ENCODE measurements at regions not wholly inside any gene's neighbourhood (a gene's known extent, or its start where the extent isn't known, plus 50 kb on each side); places are given as distances from the start of the nearest gene placed in this dataset.
A peak's percentile ranks its signal among the peaks of the same experiment; 100 is the strongest.

DNA sequence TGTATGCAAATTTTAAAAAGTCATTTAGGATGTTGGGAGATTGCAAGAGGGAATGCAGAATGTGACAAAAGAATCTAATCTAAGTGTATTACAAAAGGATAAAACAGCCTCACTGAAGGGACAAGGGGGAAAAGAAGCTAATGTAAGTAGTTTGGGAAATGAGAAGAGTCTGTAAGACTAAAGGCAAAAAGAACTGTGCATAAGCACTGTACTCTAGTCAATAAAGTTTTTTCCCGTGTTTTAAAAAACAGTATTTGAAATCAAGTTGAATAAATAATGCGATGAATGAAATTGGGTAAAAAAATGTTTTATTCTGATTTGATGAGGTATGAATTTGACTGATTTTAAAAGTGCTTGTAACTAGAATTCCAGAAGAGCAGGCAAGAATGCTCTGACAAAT lies 149.8 kb downstream of the VEGFA start:
- no peak for DNase-seq (ENCODE audit: low spot score)

DNA sequence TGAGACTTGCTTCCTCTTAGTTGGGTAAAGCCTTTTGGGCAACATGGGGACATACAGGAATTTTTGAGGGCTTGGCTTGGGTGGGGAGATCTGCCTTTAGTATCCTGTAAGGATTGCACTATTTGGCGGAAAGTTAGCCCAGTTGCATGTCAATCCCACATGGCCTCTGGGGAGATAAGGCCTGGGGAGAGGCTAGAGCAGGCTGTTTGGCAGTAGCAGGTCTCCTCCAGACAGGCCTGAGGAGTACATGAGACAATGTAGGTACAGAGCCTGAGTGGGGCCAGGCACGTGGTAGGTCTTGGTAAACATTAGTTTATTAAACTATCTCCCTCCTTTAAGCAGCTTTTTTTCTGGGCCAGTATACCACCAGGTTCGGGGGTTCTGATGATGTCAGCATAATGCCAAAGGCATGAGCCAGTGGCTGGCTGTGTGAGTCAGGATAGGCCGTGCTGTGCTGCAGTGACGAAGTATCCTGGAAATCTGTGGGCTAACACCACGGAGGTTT lies 147.9 kb downstream of the VEGFA start:
- DNase-seq (ENCODE audit: low spot score): no peak

DNA sequence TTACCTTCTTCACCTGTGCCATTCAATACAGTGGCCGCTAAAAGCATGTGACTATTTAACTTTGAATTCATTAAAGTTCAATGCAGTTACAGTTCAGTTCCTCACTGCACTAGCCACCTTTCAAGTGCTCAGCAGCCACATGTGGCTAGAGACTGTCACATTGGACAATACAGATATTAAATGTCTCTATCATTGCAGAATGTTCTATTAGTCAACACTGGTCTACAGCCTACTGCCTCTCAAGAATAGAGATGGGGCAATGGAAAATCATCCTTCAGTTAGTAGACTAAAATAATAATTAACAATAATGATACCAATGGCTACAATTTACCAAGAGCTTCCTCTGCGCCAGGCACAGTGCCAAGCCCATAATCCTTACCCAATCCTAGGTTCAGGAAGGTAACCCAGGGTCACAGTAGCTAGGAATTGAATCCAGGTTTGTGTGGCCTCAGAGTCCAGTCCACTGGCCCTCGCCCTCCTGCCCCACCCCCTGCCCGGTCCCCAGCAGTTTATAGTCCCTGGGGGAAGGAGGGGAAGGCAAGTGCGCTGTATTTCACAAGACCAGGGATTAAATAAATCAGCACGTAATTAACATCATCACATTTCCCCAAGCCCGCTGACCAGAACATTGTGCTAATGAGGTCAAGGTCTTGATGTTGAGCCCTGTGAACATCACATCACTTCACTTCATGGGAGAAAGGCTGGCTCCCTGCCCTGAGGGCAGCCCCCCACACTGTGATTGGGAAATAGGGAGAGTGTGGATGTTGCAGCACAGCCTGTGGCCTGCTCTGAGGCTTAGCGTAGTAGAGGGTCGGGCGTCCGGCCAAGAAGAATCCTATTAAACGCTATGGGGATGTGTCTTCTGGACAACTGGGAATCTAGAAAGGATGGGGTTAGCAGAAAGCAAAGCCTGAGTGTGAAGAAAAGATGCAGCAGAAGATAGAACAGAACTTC lies 147.2 kb downstream of the VEGFA start:
- DNase-seq (ENCODE audit: low spot score): no peak

DNA sequence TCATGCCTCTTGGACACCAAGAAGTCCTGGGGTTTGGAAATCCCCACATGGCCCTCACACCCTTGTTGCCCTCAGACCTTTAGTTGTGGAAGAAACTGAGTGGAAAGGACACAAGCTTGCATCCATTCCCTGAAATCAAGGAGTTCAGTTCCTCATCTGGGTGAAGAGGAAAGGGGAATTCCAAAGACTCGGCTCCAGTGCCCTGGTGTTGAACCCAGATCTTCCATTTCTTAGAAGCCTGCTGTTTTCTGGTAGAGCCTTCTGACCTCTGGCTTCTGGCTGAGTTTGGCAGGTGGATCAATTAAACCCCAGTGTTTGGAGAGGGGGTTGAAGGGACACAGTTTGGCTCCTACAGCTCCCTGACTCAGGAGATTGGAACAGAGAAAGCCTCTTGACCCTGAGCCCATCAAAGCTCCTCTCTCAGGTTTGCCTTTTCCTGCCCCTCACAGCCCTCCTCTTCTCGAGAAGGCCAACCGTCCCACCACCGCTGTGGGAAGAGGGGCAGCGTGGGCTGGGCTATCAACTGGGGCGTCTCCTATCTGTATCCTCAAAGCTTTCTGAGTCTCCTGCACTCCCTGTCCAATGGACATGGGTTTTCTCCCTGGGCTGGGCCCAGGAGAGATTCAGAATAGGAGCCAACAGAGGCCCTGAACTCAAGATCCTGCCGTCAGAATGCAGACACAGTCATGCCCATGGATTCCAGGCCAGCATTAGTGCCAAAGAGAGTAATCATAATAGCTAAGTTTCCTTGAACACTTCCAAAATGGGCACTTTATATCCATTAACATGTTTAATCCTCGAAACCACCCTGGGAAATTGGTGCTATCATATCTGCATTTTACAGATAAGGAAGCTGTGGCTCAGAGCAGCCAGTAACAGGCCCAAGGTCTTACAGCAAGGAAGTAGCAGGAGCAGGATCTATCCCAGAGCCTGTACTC lies 146.2 kb downstream of the VEGFA start:
- DNase-seq (ENCODE audit: low spot score): no peak

DNA sequence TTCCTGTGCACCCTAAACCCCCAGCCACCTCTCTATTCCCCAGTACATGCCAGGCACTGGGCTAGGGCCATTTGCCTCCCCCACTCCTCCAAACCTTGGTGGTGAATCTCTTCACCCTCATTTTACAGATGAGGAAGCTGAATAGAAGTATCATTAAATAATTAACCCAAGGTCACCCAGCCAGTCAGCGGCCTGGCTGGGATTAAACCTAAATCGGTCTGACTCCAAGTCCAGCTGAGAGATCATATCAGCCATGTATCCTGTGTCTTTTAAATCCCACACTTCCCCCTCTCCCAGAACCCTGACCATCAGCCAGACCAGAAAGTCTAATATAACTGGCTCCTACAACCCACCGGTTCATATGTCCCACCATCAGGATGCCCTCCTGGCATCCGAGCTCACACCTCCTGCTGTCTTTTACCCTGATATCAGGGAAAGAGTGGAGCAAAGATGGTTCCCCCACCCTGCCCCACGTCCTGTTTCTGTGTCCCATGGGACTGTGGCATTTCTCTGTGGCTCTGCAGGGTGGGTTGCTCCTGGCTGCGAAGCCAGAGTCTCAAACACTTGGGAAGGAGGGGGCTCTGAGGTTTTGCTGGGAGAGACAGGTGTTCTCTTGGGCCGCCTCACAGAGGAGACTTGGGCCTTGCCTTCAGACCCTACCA lies 145.3 kb downstream of the VEGFA start:
- no peak for DNase-seq (ENCODE audit: low spot score)

DNA sequence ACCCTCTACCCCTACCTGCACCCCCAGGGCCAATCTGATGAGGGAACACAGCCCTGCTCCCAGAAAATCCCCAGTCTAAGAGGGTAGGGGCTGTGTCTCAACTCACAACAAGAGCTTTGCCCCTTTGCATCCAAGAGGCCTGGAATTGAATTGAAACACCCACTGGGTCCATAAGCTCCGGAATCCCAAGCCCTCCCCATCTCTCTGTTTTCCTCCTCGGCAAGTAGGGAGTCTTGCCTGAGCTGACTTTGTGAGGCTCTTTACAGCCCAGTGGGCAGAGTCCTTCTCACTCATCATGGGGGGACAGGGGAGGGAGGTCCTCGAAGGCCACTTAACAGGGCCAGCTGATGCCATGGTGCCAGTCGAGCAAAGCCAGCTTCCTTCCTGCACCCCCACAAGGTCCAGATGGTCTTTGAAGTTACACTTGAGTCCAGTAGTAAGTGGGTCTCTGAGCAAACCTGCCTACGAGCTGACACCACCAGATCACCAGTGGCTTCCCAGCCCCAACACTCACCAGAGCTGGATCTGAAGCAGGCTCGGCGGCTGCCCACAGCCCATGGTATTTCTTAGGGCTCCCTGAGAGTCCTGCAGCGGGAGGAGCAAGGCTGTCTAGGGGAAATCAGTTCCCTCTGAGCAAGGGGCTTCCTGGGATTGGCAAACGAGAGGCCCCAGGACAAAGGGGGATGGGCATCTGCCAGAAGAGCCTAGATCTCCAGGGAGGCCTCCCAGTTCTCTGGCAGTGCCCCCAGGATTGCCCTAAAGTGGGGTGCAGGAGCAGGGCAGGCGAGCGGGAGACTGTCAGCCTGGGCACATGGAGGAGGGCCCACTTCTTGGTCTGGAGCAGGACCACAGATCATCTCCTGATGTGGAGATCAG lies 144.5 kb downstream of the VEGFA start:
- DNase-seq (ENCODE audit: low spot score): no peak

DNA sequence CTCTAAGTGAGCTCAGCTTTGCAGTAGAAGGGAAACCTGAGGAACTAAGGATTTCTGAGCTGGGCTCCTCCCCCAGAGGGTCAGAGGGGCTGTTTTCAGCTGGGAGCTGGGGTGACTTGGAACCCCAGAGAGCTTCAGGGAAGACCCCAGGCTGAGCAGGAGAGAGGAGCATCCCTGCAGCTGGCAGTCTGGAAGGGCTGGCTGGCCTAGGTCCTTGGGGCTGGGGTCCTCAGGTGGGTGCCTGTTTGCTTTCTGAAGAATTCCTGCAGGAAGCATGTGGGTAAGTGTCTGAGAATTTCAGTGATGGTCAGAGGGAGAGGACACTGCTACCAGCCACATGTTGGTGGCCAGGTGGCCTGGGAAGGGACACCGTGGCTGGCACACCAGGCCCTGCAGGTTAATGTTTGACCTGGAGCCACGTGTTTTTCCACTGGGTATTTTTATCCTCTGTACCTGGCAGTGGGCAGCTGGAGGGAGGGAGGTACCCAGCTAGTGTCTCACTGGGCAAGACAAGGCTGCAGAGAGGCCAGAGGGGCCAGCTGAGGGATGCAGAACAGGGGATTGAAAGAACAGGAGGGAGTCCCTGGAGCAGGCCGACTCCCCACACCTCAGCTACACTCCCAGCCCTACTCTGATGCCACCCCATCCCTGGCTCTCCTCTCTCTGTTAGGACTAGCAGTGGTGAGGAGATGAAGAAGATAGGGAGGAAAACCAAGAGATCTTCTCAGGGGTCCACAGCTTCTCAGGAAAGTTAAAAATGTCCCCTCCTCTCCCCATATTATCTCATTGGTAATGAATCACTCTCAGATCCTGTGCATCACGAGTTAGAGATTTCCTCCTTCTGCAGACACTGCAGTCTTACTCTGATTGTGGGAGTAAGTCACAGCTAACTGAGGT lies 143.6 kb downstream of the VEGFA start:
- DNase-seq (ENCODE audit: low spot score): peak; percentile 25

DNA sequence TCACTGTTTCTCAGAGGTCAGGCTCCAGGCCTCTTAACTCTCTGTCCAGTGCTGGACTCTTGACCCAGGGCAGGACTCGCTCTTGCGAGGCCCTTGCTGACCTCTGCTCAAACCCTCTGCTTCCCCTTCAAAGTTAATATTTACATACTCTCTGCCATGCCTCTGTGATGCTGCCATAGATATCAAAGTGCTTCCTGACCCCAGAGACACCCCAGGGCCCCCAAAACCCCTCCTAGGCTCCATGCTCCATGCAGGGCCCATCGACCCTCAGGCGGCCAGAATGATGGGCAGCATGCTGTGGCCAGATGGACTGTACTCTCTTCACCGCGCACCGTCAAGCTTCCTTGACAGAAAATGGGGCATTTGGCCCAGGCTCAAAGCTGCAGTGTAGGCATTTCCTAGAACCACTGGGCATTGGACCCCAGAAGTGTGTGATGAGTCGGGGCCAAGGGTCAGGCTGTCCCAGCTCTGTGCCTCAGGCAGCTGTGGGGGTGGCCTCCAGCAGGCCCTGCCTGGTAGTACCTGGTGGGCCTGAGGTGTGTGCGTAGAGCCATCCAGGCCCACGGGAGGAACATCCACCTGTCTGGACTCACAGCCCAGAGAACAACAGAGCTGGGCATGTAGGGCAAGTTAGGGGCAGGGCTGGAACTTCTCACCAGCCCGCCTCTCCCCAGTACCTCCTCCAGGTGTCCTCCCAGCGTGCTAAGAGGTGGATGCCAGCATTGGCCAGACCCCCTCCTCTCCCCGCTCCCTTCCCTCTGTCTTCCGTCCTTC lies 142.8 kb downstream of the VEGFA start:
- no peak for DNase-seq (ENCODE audit: low spot score)

DNA sequence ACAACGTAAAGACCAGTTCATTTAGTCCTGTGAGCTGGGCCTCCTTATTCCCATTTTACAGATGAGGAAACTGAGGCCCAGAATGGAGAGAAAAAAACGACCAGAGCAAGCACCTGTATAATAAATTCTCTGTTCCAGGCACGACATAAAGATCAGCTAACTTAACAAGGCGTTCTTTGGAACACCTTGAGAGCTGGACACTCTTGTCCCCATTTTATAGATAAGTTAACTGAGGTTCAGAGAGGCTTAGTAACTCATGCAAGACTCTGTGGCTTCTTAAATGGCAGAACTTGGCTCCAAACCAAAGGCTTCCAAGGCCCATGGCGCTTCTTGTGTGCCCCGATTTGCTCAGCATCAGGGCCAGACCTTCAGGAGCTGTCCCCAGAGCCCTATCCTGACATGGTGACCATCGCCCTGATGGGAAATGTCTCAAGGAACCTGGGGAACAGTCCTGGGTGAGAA lies 142.1 kb downstream of the VEGFA start:
- no peak for DNase-seq (ENCODE audit: low spot score)

DNA sequence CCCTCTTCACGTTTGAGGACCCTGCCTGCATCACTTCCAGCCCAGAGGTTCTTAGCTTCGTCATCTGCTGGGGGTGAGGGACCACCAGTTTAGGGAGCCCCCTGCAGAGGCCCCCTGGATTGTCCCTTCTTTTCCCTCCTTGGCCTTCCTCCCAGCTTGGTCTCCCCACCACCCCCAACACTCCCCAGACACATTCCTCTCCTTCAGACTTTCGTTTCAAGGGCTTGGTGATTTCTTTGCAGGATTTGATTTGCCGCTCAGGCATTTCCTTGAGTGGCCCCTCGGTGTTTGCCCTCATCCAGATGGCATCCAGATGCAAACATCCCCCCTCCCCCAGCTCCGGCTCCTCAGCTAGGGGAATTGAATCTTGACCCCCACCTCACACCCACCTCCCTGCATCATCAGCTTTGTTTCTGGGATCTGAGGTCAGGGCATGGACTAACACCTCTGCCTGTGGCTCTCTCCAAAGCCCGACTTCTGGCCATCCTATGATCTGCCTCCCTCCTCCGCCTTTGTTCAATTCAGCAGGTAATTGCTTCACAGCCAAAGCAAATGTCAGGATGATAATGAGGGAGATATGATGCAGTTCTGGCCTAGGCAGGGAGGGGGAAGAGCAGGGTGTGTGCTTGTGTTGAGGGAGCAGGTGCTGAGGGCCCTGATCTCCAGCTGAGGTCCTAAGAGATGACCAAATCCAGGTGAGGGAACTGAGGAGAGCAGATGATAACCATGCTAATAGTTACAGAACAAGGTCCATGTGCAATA lies 141.5 kb downstream of the VEGFA start:
- no peak for DNase-seq (ENCODE audit: low spot score)

DNA sequence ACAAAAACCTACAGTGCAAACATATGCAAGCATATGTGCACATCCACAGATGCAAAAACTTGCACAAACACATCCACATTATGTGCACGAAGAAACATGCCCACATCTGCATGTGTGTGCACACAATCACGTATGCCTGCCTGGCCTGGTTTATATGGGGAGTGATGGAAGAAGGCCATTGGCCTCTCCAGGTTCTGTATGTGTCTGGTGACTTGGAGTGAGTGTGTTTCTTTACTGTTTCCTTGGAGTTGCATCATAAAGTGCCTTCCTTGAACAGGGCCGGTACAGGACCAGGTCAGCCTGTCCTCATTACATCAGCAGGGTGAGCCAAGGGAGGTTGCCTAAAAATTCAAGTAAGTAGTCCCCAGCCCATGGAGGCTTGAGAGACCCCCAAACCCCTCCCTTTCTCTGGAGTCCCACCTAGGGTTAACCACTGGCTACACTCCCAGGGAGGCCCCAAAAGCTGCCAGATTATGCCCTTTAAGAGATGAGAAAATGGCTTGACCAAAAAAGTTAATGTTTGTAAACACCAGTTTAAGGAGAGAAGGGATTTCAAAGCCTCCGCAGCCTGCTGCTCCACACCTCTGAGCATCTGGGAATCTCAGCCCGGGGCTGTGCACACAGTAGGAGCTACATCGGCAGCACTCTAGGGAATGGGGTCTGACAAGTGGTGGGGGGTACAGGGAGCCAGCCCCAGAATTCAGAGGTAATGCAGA lies 140.8 kb downstream of the VEGFA start:
- DNase-seq (ENCODE audit: low spot score): no peak

DNA sequence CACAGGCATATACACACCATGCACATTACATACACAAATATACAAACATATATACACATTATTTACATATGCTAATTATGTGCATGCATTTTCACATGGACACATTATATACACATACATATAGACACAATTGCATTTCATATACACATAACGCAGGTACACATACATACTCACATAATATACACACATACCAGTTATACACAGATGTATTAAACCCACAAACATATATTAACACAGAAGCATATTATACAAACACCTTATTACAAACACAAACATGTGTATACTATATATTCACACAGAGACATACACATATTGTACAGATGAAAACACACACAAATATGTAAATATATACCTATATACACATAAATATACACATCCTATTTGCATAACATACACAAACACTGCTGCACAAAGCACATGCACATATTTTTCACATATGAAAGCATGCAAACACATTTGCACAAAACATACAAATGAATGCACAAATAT lies 140.2 kb downstream of the VEGFA start:
- DNase-seq (ENCODE audit: low spot score): no peak

DNA sequence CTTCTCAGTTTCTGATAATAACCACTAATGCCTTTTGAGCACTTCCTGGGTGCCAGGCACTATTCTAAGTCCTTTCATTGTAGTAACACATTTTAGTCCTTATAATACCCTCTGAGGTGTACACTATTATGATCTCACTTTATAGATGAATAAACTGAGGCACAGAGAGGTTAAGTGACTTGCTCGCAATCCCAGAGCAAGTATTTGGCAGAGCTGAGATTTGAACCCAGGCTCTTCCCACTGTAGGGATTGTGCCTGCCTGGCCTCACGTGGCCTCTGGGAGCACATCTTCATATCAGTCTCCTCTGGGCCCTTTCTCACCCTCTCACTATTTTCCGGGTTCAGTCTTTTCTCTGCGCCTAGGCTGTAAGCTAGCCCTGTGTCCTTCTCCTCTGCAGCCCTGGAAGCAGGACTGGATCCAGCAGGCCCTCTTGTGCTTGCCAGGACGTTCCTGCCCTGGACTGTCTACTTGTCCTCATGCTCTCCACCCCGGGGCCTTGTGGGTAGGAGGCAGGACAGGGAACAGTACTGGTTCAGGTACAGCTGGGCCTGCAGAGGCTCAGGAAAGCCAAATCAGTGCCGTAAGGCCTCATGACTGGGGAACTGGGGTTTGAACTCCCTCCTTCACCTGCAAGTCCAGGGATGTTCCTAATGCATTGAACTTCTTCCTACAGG lies 139.6 kb downstream of the VEGFA start:
- DNase-seq (ENCODE audit: low spot score): no peak

DNA sequence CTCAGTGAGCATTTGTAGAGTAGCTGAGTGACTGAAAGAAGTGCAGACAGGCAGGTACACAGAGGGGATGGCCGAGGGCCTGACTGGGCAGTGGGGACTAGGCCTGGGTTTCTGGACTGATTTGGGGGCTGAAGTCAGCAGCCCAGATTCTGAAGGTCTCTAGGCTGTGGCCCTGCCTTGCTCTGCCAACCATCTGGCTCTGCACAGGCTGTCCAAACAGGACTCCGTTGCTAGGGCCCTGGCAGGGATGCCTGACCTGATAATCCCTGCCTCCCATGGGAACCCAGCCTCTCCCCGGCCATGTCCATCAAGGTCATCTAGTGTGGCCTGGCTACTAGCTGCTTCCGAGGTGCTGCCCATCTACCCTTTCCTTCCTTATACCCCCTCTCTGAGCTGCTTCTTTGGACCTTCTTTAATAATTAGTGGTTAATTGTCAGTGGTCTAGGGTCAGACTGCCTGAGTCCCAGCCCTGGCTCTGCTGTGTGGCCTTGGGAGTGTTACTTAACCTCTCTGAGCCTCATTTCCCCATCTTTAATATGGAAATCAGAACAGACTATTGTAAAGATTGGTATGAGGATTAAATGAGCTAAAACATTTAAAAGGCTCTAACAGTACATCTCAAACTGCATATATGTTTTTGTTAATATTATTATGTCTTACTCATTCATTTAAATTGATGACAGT lies 137.9 kb downstream of the VEGFA start:
- no peak for DNase-seq (ENCODE audit: low spot score)

DNA sequence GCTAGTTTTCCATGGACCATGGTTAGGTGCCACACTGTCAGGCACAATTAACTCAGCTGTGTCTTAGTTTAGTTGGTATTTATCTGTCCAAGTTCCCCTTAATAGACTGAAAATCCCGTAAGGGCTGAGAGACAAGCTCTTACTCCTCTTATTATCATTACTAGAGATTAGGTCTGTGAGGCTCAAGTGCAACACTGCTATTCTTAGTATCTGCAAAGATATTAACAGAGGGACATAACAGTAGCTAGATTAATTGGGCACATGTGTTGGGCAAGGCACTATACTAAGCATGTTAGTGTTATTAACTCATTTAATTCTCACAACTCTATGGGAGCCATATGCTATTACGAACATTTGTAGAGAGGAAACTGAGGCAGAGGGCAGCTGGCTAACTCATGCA lies 137.3 kb downstream of the VEGFA start:
- no peak for DNase-seq (ENCODE audit: low spot score)
